GM12878 (cell line): ENCODE measurements at regions not wholly inside any gene's neighbourhood (a gene's known extent, or its start where the extent isn't known, plus 50 kb on each side); places are given as distances from the start of the nearest gene placed in this dataset.

Experiments
- ATAC-seq: fragments of 200-7000 bp; cut with Tn5 transposase; 3 replicates; pipeline ENCODE4 v1.9.1; 2020; ENCODE audit warnings: mild to moderate bottlenecking, moderate library complexity
- BruUV-seq: library from RNA; stranded (reverse); fragments of 400-500 nt; replicated peaks from 2 replicates; lab custom pipeline; 2021; lab: Mats Ljungman, UMichigan
- CTCF ChIA-PET: fragments of 300-600 bp; sonication (Branson Sonifier 250); formaldehyde crosslinking; extraction: SDS; loops from one replicate; lab custom pipeline; 2021; ENCODE audit warnings: inconsistent platforms; lab: Yijun Ruan, JAX
- POLR2A ChIA-PET: fragments of 350-600 bp; formaldehyde crosslinking; extraction: SDS; loops from one replicate; lab custom pipeline; 2021; ENCODE audit warnings: inconsistent platforms; lab: Charles Lee
- RAD21 ChIA-PET: fragments of 300-600 bp; sonication (Branson Sonifier 250); formaldehyde crosslinking; loops from one replicate; lab custom pipeline; 2023; ENCODE audit warnings: antibody characterized with exemption; ENCODE audit not compliant: unreplicated experiment; lab: Charles Lee
- SMC1A ChIA-PET: fragments of 300-600 bp; sonication (Branson Sonifier 250); formaldehyde crosslinking; loops from one replicate; lab custom pipeline; 2023; ENCODE audit not compliant: unreplicated experiment, uncharacterized antibody; lab: Charles Lee
- DNase-seq: peaks from one replicate; pipeline ENCODE4 v3.0.0-alpha.2; 2011; ENCODE audit warnings: low read depth, low spot score
- FAIRE-seq: peaks from 3 replicates; lab custom pipeline; 2011; peaks lifted over from hg19 to GRCh38; lab: Jason Lieb, UNC
- H2AFZ ChIP-seq: 2 replicates; pipeline ENCODE4 v1.6.0; 2011; ENCODE audit warnings: low read depth, low read length, control low read depth; ENCODE audit not compliant: control insufficient read depth
- H3K27ac ChIP-seq: 2 replicates; pipeline ENCODE4 v1.5.1; 2011; ENCODE audit warnings: control low read depth; ENCODE audit not compliant: control insufficient read depth, insufficient read depth
- H3K27me3 ChIP-seq, 2 experiments: replicated peaks in 1 of 2; 2 replicates each; pipeline versions ENCODE4 v1.6.0 to v1.6.1; 2011; ENCODE audit warnings: low read length in 1 of 2; ENCODE audit not compliant: control insufficient read depth in 2 of 2, insufficient read depth in 2 of 2
- H3K36me3 ChIP-seq, 2 experiments: 2 replicates each; pipeline ENCODE4 v1.5.1; 2011; ENCODE audit warnings: low read length in 1 of 2; ENCODE audit not compliant: control insufficient read depth in 2 of 2, insufficient read depth in 2 of 2
- H3K4me1 ChIP-seq: 2 replicates; pipeline ENCODE4 v1.6.1; 2011; ENCODE audit warnings: mild to moderate bottlenecking, low read length, moderate library complexity, mixed read lengths; ENCODE audit not compliant: control insufficient read depth, insufficient read depth
- H3K4me2 ChIP-seq: 2 replicates; pipeline ENCODE4 v1.6.0; 2011; ENCODE audit warnings: control low read depth; ENCODE audit not compliant: control insufficient read depth, insufficient read depth
- H3K4me3 ChIP-seq: fragments of 200-600 bp; sonication (generic); 2 replicates; pipeline ENCODE4 v1.5.1; 2016
- H3K79me2 ChIP-seq: 2 replicates; pipeline ENCODE4 v1.6.0; 2011; ENCODE audit warnings: low read length; ENCODE audit not compliant: control insufficient read depth, insufficient read depth
- H3K9ac ChIP-seq: 2 replicates; pipeline ENCODE4 v1.8.0; 2011; ENCODE audit warnings: low read length, control low read depth, mixed read lengths; ENCODE audit not compliant: control insufficient read depth, insufficient read depth
- H3K9me3 ChIP-seq: replicated peaks from 3 replicates; pipeline ENCODE4 v1.5.1; 2011; ENCODE audit warnings: mild to moderate bottlenecking, low read length; ENCODE audit not compliant: control insufficient read depth, insufficient read depth
- H4K20me1 ChIP-seq: 2 replicates; pipeline ENCODE4 v1.6.0; 2011; ENCODE audit not compliant: control insufficient read depth, insufficient read depth
- E2F4 ChIP-seq: IDR thresholded peaks from 2 replicates; pipeline ENCODE4 v1.6.1; 2012; ENCODE audit warnings: low read depth, low read length, improper control_type of control experiment
- HDAC6 ChIP-seq: fragments of 200-600 bp; sonication (generic); IDR thresholded peaks from one replicate; pipeline ENCODE4 v1.8.0; 2017; ENCODE audit warnings: antibody characterized with exemption; ENCODE audit not compliant: unreplicated experiment
- IKZF1 ChIP-seq: fragments of 450-650 bp; conservative IDR thresholded peaks from 2 replicates; pipeline ENCODE4 v1.6.1; 2017; ENCODE audit warnings: antibody characterized with exemption, mild to moderate bottlenecking
- MTA2 ChIP-seq: fragments of 450-650 bp; IDR thresholded peaks from 2 replicates; pipeline ENCODE4 v1.6.1; 2016; ENCODE audit warnings: low read depth, mild to moderate bottlenecking, moderate library complexity
- NRF1 ChIP-seq: conservative IDR thresholded peaks from 2 replicates; pipeline ENCODE4 v1.6.1; 2011; ENCODE audit warnings: mild to moderate bottlenecking, low read depth, low read length, improper control_type of control experiment
- PAX8 ChIP-seq: fragments of 450-650 bp; IDR thresholded peaks from 2 replicates; pipeline ENCODE4 v1.6.1; 2017; ENCODE audit warnings: mild to moderate bottlenecking, moderate library complexity
- POLR2AphosphoS2 ChIP-seq: IDR thresholded peaks from 2 replicates; pipeline ENCODE4 v1.6.1; 2011; ENCODE audit warnings: low read depth, mild to moderate bottlenecking, low read length, improper control_type of control experiment, moderate library complexity
- RAD51 ChIP-seq: fragments of 450-650 bp; IDR thresholded peaks from 2 replicates; pipeline ENCODE4 v1.6.1; 2016; ENCODE audit warnings: moderate library complexity, mild to moderate bottlenecking, inconsistent platforms
- REST ChIP-seq: IDR thresholded peaks from 2 replicates; pipeline ENCODE4 v1.6.1; 2012; ENCODE audit warnings: mild to moderate bottlenecking, low read depth, low read length
- SMC3 ChIP-seq: IDR thresholded peaks from 2 replicates; pipeline ENCODE4 v1.6.1; 2011; ENCODE audit warnings: low read length, improper control_type of control experiment, borderline replicate concordance
- STAT1 ChIP-seq: fragments of 450-650 bp; conservative IDR thresholded peaks from 2 replicates; pipeline ENCODE4 v1.6.1; 2014; ENCODE audit warnings: antibody characterized with exemption, mild to moderate bottlenecking
- ZNF274 ChIP-seq: IDR thresholded peaks from one replicate; pipeline ENCODE4 v1.8.0; 2011; ENCODE audit not compliant: insufficient read length, insufficient read depth
- WGBS: methylation state at CpG from one replicate; pipeline ENCODE4 v1.1.6; 2016; ENCODE audit warnings: low lambda C conversion rate; ENCODE audit not compliant: insufficient replicate concordance, insufficient coverage; ENCODE audit errors: missing lambda C conversion rate; 5-methylcytosine and 5-hydroxymethylcytosine counted together
- in situ Hi-C: fragments of 300-500 bp; cut with MboI; formaldehyde crosslinking; loops from 9 replicates; pipeline ENCODE4 v1.14.3; 2018; ENCODE audit warnings: mixed read lengths
- intact Hi-C: fragments of 100-400 bp; cut with micrococcal nuclease; formaldehyde crosslinking; loops from one replicate; pipeline ENCODE4 v1.14.2; 2022; ENCODE audit not compliant: unreplicated experiment

GRCh38 chr16:66224626-66225025, 141.9 kb upstream of the CDH5 start:
- 29% methylated on average over 8 of the region's 8 CpGs for WGBS
- in situ Hi-C loops (no loop called here), intact Hi-C loops (no loop called here)
- ATAC-seq (no peak), DNase-seq (no peak), FAIRE-seq (no peak)
- no peak overlapping the region for H3K9ac ChIP-seq
- ChIA-PET RAD21 (no interaction called here), CTCF (no interaction called here), POLR2A (no interaction called here), SMC1A (no interaction called here)
- H3K4me2 ChIP-seq: no peak overlapping the region
- H3K27me3 ChIP-seq: no peaks in the 10 kb centered on the region; a peak in 2 of 4 replicates
- TF ChIP-seq POLR2AphosphoS2 (no peak), NRF1 (no peak), SMC3 (no peak), ZNF274 (no peak), E2F4 (no peak)
- no peak overlapping the region for H2AFZ ChIP-seq
- no peaks in the 10 kb centered on the region for H3K36me3 ChIP-seq
- H4K20me1 ChIP-seq: no peaks in the 10 kb centered on the region
- no TSS peak for BruUV-seq
- no peaks in the 10 kb centered on the region for H3K4me1 ChIP-seq
- no peaks in the 10 kb centered on the region for H3K9me3 ChIP-seq
- no peak overlapping the region for H3K27ac ChIP-seq
- H3K79me2 ChIP-seq: no peaks in the 10 kb centered on the region
- no peak overlapping the region for H3K4me3 ChIP-seq

GRCh38 chr16:66224186-66224585, 142.3 kb upstream of the CDH5 start:
- ATAC-seq (no peak), DNase-seq (no peak), FAIRE-seq (no peak)
- H3K9ac ChIP-seq: no peak overlapping the region
- no peaks in the 10 kb centered on the region; a peak in 2 of 4 replicates for H3K27me3 ChIP-seq
- H3K9me3 ChIP-seq: no peaks in the 10 kb centered on the region
- ChIA-PET CTCF (no interaction called here), POLR2A (no interaction called here), RAD21 (no interaction called here), SMC1A (no interaction called here)
- WGBS: 13% methylated on average over 2 of the region's 2 CpGs
- no peaks in the 10 kb centered on the region for H3K4me1 ChIP-seq
- H3K4me3 ChIP-seq: no peak overlapping the region
- no peak overlapping the region for H3K4me2 ChIP-seq
- in situ Hi-C loops (no loop called here), intact Hi-C loops (no loop called here)
- H3K79me2 ChIP-seq: no peaks in the 10 kb centered on the region
- H3K36me3 ChIP-seq: no peaks in the 10 kb centered on the region
- no peak overlapping the region for H3K27ac ChIP-seq
- H2AFZ ChIP-seq: no peak overlapping the region
- H4K20me1 ChIP-seq: no peaks in the 10 kb centered on the region
- BruUV-seq: no TSS peak
- no peak for TF ChIP-seq PAX8
- TF ChIP-seq STAT1: no peak
- TF ChIP-seq MTA2: no peak
- no peak for TF ChIP-seq REST
- TF ChIP-seq HDAC6: no peak
- no peak for TF ChIP-seq IKZF1
- no peak for TF ChIP-seq RAD51
